ENCODE measurements at regions not wholly inside any gene's neighbourhood (a gene's known extent, or its start where the extent isn't known, plus 50 kb on each side); places are given as distances from the start of the nearest gene placed in this dataset.
"Not testable (repeated sequence)": the region's sequence is repeated elsewhere in the genome, so short reads cannot be mapped to it uniquely, and the experiment has no call there.

- TF ChIP-seq EZH2 (IDR thresholded peaks at IDR 0.05) = not testable (repeated sequence)
- TF ChIP-seq, protein P1, sequence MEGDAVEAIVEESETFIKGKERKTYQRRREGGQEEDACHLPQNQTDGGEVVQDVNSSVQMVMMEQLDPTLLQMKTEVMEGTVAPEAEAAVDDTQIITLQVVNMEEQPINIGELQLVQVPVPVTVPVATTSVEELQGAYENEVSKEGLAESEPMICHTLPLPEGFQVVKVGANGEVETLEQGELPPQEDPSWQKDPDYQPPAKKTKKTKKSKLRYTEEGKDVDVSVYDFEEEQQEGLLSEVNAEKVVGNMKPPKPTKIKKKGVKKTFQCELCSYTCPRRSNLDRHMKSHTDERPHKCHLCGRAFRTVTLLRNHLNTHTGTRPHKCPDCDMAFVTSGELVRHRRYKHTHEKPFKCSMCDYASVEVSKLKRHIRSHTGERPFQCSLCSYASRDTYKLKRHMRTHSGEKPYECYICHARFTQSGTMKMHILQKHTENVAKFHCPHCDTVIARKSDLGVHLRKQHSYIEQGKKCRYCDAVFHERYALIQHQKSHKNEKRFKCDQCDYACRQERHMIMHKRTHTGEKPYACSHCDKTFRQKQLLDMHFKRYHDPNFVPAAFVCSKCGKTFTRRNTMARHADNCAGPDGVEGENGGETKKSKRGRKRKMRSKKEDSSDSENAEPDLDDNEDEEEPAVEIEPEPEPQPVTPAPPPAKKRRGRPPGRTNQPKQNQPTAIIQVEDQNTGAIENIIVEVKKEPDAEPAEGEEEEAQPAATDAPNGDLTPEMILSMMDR (IDR thresholded peaks at IDR 0.05 in 2 of 3, conservative IDR thresholded peaks at IDR 0.05 in 1 of 3; ENCODE audit: borderline replicate concordance in 1 of 3, insufficient read depth in 1 of 3, low read depth in 2 of 3, low read length in 2 of 3) = not testable (repeated sequence)
Measured at GRCh38 chrX:138777908-138778575, 66.5 kb upstream of the FGF13 start.

Data from HCT116 (cell line).